Psoas muscle (tissue), 7 donors: ENCODE measurements at regions not wholly inside any gene's neighbourhood (a gene's known extent, or its start where the extent isn't known, plus 50 kb on each side); places are given as distances from the start of the nearest gene placed in this dataset.

Experiments used
- ATAC-seq, 4 donors: fragments of 200-7000 bp; cut with Tn5 transposase; one replicate each; pipeline ENCODE4 v1.9.1; 2020; ENCODE audit warnings: moderate library complexity in 3 of 4, mild to moderate bottlenecking in 2 of 4
- DNase-seq, 2 donors: peaks; one replicate each; pipeline ENCODE4 v3.0.0-alpha.2; 2020
- H3K27ac ChIP-seq: fragments of 200-600 bp; one replicate; pipeline ENCODE4 v1.8.0; 2022
- H3K27me3 ChIP-seq, 3 donors: fragments of 200-600 bp in 1 of 3; one replicate each; pipeline versions ENCODE4 v1.6.1 to v1.8.0; 2013 to 2022; ENCODE audit warnings: low read length in 2 of 3, mild to moderate bottlenecking in 2 of 3, moderate library complexity in 1 of 3; ENCODE audit not compliant: insufficient read depth in 3 of 3
- H3K36me3 ChIP-seq, 2 donors: fragments of 200-600 bp in 1 of 2; one replicate each; pipeline versions ENCODE4 v1.6.1 to v1.8.0; 2013 to 2022; ENCODE audit warnings: low read depth in 1 of 2, mild to moderate bottlenecking in 1 of 2, moderate library complexity in 1 of 2; ENCODE audit not compliant: insufficient read depth in 1 of 2
- H3K4me1 ChIP-seq: fragments of 200-600 bp; one replicate; pipeline ENCODE4 v1.8.0; 2022
- H3K4me3 ChIP-seq: fragments of 200-600 bp; one replicate; pipeline ENCODE4 v1.8.0; 2022; ENCODE audit warnings: mild to moderate bottlenecking
- H3K9me3 ChIP-seq: fragments of 200-600 bp; one replicate; pipeline ENCODE4 v1.8.0; 2022
- CTCF ChIP-seq: fragments of 200-600 bp; IDR thresholded peaks from one replicate; pipeline ENCODE4 v1.8.0; 2022; ENCODE audit warnings: antibody characterized with exemption
- WGBS, 3 donors: extraction: QIAGEN DNeasy Blood & Tissue Kit; methylation state at CpG; one replicate each; pipeline versions ENCODE4 v1.1.6 to v1.1.7; 2013; 5-methylcytosine and 5-hydroxymethylcytosine counted together
- intact Hi-C, 2 donors: fragments of 100-400 bp; cut with DNase I; formaldehyde crosslinking; loops; one replicate each; pipeline versions ENCODE4 v1.11.0 to v1.14.2; 2022
- donor health status: healthy with polysubstance abuse.
- donor health status: DM: no; HTN: no; CAD: no; lungs with moderate emphysema.
- donor health status: Bipolar disorder and iron deficiency.
- donor health status: healthy.
- donor health status: DM: yes; HTN: yes; CAD: no.
- donor health status: DM: no; HTN: no; CAD: no.
- donor health status: DM: yes; HTN: yes; CAD: no.

GRCh38 chr13:105804561-105805190 lies 730.8 kb downstream of the EFNB2 start:
- H3K36me3 ChIP-seq = no peaks in the 10 kb centered on the region
- DNase-seq = no peak
- no peaks in the 10 kb centered on the region for H3K27me3 ChIP-seq
- intact Hi-C loops = no loop called here
- no peak overlapping the region for H3K4me3 ChIP-seq
- 68 to 82% (median 72%) methylated on average over 3 of the region's 3 CpGs for WGBS, 3 donors
- no peaks in the 10 kb centered on the region for H3K4me1 ChIP-seq
- H3K27ac ChIP-seq = no peak overlapping the region
- no peak for TF ChIP-seq CTCF
- ATAC-seq = no peak
- H3K9me3 ChIP-seq = no peaks in the 10 kb centered on the region

GRCh38 chr13:105799155-105799554 lies 736.3 kb downstream of the EFNB2 start:
- no peak overlapping the region for H3K27ac ChIP-seq
- ATAC-seq = no peak
- intact Hi-C loops = no loop called here
- DNase-seq = no peak
- H3K9me3 ChIP-seq = no peaks in the 10 kb centered on the region
- TF ChIP-seq CTCF = no peak
- H3K4me3 ChIP-seq = no peak overlapping the region
- H3K4me1 ChIP-seq = no peaks in the 10 kb centered on the region
- no peaks in the 10 kb centered on the region for H3K36me3 ChIP-seq
- no peaks in the 10 kb centered on the region for H3K27me3 ChIP-seq

- intact Hi-C loops = no loop called here
- Histone ChIP-seq H3K9me3 (no peaks in the 10 kb centered on the region), H3K27ac (no peak overlapping the region), H3K4me1 (no peaks in the 10 kb centered on the region), H3K27me3 (no peaks in the 10 kb centered on the region), H3K4me3 (no peak overlapping the region), H3K36me3 (no peaks in the 10 kb centered on the region)
- no peak for ATAC-seq
- 0 to 33% (median 0%) methylated on average over 1 of the region's 1 CpG for WGBS, 3 donors
- no peak for TF ChIP-seq CTCF
- no peak for DNase-seq
These were observed 736.9 kb downstream of the EFNB2 start for GRCh38 chr13:105798541-105798940.

- Histone ChIP-seq H3K27me3 (no peaks in the 10 kb centered on the region), H3K9me3 (no peaks in the 10 kb centered on the region), H3K4me1 (no peaks in the 10 kb centered on the region), H3K27ac (no peak overlapping the region), H3K4me3 (no peak overlapping the region), H3K36me3 (no peaks in the 10 kb centered on the region)
- intact Hi-C loops = no loop called here
- ATAC-seq = no peak
- DNase-seq = no peak
- TF ChIP-seq CTCF = no peak
- WGBS, 3 donors = 90 to 96% (median 95%) methylated on average over 3 of the region's 3 CpGs
These were observed 739.4 kb downstream of the EFNB2 start for GRCh38 chr13:105796081-105796480.

- H3K4me3 ChIP-seq = no peak overlapping the region
- H3K36me3 ChIP-seq = no peaks in the 10 kb centered on the region
- no peaks in the 10 kb centered on the region for H3K4me1 ChIP-seq
- DNase-seq = no peak
- intact Hi-C loops = no loop called here
- WGBS, 3 donors = 42 to 94% (median 93%) methylated on average over 1 of the region's 1 CpG
- no peak for TF ChIP-seq CTCF
- no peak overlapping the region for H3K27ac ChIP-seq
- H3K9me3 ChIP-seq = no peaks in the 10 kb centered on the region
- no peaks in the 10 kb centered on the region for H3K27me3 ChIP-seq
- no peak for ATAC-seq
These were observed 744.5 kb downstream of the EFNB2 start for GRCh38 chr13:105790923-105791322.
